BLaER1 treated with 17β-estradiol and CSF1 and Interleukin-3, amounts not matched to agents 10 nM and 100 nM (cell line): ENCODE measurements at regions not wholly inside any gene's neighbourhood (a gene's known extent, or its start where the extent isn't known, plus 50 kb on each side); places are given as distances from the start of the nearest gene placed in this dataset.

Experiments
- H3K27ac ChIP-seq, 11 experiments: shearing (Covaris generic); formaldehyde crosslinking; 2 replicates each; pipeline ENCODE4 v1.8.1; 2022
- H3K27me3 ChIP-seq, 11 experiments: shearing (Covaris generic); formaldehyde crosslinking; 2 replicates each; pipeline ENCODE4 v1.8.1; 2022
- H3K36me3 ChIP-seq, 11 experiments: shearing (Covaris generic); formaldehyde crosslinking; 2 replicates each; pipeline ENCODE4 v1.8.1; 2022
- H3K4me1 ChIP-seq, 10 experiments: shearing (Covaris generic); formaldehyde crosslinking; 2 replicates each; pipeline ENCODE4 v1.8.1; 2022
- H3K4me2 ChIP-seq, 11 experiments: shearing (Covaris generic); formaldehyde crosslinking; 2 replicates each; pipeline ENCODE4 v1.8.1; 2022
- H3K4me3 ChIP-seq, 10 experiments: shearing (Covaris generic); formaldehyde crosslinking; 2 replicates each; pipeline ENCODE4 v1.8.1; 2022
- H3K9ac ChIP-seq, 11 experiments: shearing (Covaris generic); formaldehyde crosslinking; 2 replicates each; pipeline ENCODE4 v1.8.1; 2022
- H3K9me3 ChIP-seq, 11 experiments: shearing (Covaris generic); formaldehyde crosslinking; replicated peaks in 1 of 11; 2 replicates each; pipeline ENCODE4 v1.8.1; 2022
- H4K20me1 ChIP-seq, 11 experiments: shearing (Covaris generic); formaldehyde crosslinking; 2 replicates each; pipeline ENCODE4 v1.8.1; 2022
- Cebpa-rat ChIP-seq, 11 experiments: shearing (Covaris generic); IDR thresholded peaks; 2 replicates each; pipeline ENCODE4 v1.8.1; 2022

DNA sequence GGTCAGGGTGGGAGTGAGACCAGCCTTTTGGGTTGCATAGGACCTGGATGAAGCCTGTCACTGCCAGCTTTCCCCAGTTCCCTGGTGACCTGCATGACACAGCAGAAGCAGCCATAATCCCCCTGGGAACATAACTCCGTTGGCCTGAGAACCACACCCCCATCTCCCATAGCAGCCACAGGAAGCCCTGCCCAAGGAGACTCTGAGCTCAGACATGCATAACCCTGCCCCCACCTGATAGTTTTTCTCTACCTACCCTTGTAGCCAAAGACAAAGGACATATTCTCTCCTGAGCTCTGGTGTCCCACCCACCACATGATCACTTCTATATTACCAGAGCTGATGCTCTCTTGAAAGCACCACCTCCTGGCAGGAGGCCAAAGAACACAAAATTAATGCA, 413.5 kb upstream of the HTR2A start:
- TF ChIP-seq Cebpa-rat (IDR thresholded peaks at IDR 0.05) = no peak
- Histone ChIP-seq H4K20me1 (no peaks in the 10 kb centered on the region), H3K9me3 (peaks cover 0 to 21% (median 12%) of the 10 kb centered on the region in 11 experiments; a peak in 16 of 22 replicates), H3K4me2 (peak overlapping the region; percentile 70 to 91 (median 82)), H3K4me3 (peak overlapping the region in 6 of 10 experiments; percentile 12 to 58 (median 29); a peak in 8 of 20 replicates), H3K27ac (peak overlapping the region in 9 of 11 experiments; percentile 39 to 84 (median 73); a peak in 17 of 22 replicates), H3K36me3 (no peaks in the 10 kb centered on the region), H3K4me1 (peaks cover 13 to 18% (median 16%) of the 10 kb centered on the region in 10 experiments), H3K9ac (peak overlapping the region in 9 of 11 experiments; percentile 7 to 72 (median 62); a peak in 17 of 22 replicates), H3K27me3 (no peaks in the 10 kb centered on the region)

GRCh38 chr13:47306991-47307390, 410.1 kb upstream of the HTR2A start:
- no peak for TF ChIP-seq Cebpa-rat (IDR thresholded peaks at IDR 0.05)
- H3K4me1 ChIP-seq = peaks cover 13 to 18% (median 16%) of the 10 kb centered on the region in 10 experiments
- peaks cover 0 to 21% (median 11%) of the 10 kb centered on the region in 11 experiments; a peak in 16 of 22 replicates for H3K9me3 ChIP-seq
- no peaks in the 10 kb centered on the region for H3K36me3 ChIP-seq
- H3K27me3 ChIP-seq = no peaks in the 10 kb centered on the region
- no peak overlapping the region for H3K4me2 ChIP-seq
- no peaks in the 10 kb centered on the region for H4K20me1 ChIP-seq
- H3K27ac ChIP-seq = no peak overlapping the region
- no peak overlapping the region for H3K9ac ChIP-seq
- no peak overlapping the region for H3K4me3 ChIP-seq

GRCh38 chr13:47303626-47304025, 406.8 kb upstream of the HTR2A start:
- no peaks in the 10 kb centered on the region for H3K27me3 ChIP-seq
- no peak for TF ChIP-seq Cebpa-rat (IDR thresholded peaks at IDR 0.05)
- H4K20me1 ChIP-seq = no peaks in the 10 kb centered on the region

DNA sequence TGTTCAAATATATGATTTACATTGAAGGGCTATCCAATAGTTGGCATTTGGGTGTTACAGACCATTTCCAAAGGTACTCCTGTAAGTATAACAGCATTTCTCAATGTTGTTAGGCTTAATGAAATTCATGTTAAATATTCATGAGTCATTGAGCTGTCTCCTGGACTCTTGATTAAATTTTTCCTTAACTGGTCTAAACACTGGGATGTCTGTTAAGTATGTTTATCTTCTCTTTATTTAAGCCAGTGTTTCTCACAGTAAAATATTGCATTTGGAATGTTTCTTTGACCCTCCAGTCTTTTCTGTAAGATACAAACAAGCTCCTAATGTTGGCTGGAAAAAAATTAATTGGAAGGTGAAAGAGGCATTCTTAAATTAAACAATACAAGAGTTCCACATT, 402.5 kb upstream of the HTR2A start:
- no peaks in the 10 kb centered on the region for H3K4me1 ChIP-seq
- H3K36me3 ChIP-seq = no peaks in the 10 kb centered on the region
- no peak overlapping the region for H3K4me3 ChIP-seq
- no peaks in the 10 kb centered on the region for H3K27me3 ChIP-seq
- no peak for TF ChIP-seq Cebpa-rat (IDR thresholded peaks at IDR 0.05)
- no peak overlapping the region for H3K4me2 ChIP-seq
- no peaks in the 10 kb centered on the region for H4K20me1 ChIP-seq
- no peaks in the 10 kb centered on the region for H3K9me3 ChIP-seq
- H3K27ac ChIP-seq = no peak overlapping the region
- H3K9ac ChIP-seq = no peak overlapping the region

More at GRCh38 chr13:47303626-47304025, 406.8 kb upstream of the HTR2A start:
- H3K4me3 ChIP-seq = no peak overlapping the region
- no peak overlapping the region for H3K9ac ChIP-seq
- H3K27ac ChIP-seq = no peak overlapping the region
- H3K9me3 ChIP-seq = no peaks in the 10 kb centered on the region
- no peaks in the 10 kb centered on the region for H3K36me3 ChIP-seq
- no peaks in the 10 kb centered on the region for H3K4me1 ChIP-seq
- no peak overlapping the region for H3K4me2 ChIP-seq

GRCh38 chr13:47298506-47298905, 401.7 kb upstream of the HTR2A start:
- H3K9ac ChIP-seq = no peak overlapping the region
- no peak for TF ChIP-seq Cebpa-rat (IDR thresholded peaks at IDR 0.05)
- no peaks in the 10 kb centered on the region for H3K27me3 ChIP-seq
- no peak overlapping the region for H3K4me2 ChIP-seq
- no peaks in the 10 kb centered on the region for H4K20me1 ChIP-seq
- no peak overlapping the region for H3K4me3 ChIP-seq
- H3K9me3 ChIP-seq = no peaks in the 10 kb centered on the region
- no peaks in the 10 kb centered on the region for H3K4me1 ChIP-seq
- H3K36me3 ChIP-seq = no peaks in the 10 kb centered on the region
- H3K27ac ChIP-seq = no peak overlapping the region

DNA sequence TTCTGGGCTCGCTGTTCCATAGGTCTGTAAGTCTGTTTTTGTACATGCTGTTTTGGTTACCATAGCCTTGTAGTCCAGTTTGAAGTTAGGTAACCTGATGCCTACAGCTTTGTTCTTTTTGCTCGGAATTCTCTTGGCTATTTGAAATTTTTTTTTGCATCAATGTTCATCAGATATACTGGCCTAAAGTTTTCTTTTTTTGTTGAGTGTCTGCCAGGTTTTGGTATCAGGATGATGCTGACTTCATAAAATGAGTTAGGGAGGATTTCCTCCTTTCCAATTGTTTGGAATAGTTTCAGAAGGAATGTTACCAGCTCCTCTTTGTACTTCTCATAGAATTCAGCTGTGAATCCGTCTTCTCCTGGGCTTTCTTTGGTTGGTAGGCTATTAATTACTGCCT, 397.8 kb upstream of the HTR2A start:
- Histone ChIP-seq H3K9me3 (no peaks in the 10 kb centered on the region), H3K4me3 (no peak overlapping the region), H3K4me1 (no peaks in the 10 kb centered on the region), H3K9ac (no peak overlapping the region), H3K27ac (no peak overlapping the region), H3K36me3 (no peaks in the 10 kb centered on the region), H3K4me2 (no peak overlapping the region), H4K20me1 (no peaks in the 10 kb centered on the region), H3K27me3 (no peaks in the 10 kb centered on the region)
- no peak for TF ChIP-seq Cebpa-rat (IDR thresholded peaks at IDR 0.05)

DNA sequence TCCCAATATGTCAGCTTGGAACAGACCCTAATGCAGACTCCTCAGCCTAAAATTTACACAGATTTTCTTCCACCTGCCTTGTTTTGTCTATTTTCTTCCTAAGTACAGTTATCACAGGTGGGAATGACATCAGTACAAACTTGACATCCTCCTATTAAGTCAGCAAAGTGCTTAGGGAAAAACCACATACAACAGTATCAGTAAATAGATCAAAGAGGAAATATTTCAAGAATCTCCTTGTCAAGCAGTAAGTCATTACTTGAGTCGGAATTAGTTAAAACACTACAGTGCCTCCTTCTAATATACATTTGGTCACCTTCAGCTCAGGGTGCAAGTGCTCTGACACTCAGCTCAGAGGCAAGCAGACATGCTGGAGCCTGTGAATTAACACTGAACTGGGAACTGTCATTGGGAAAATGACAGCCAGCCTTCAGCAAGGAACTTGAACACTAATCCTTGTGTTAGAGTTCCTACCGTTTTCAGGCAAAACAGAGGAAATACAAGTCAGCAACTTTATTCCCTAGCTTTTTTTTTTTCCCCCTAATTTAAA, 394.3 kb upstream of the HTR2A start:
- Histone ChIP-seq H3K27me3 (no peaks in the 10 kb centered on the region), H3K4me2 (no peak overlapping the region), H3K27ac (no peak overlapping the region), H3K4me1 (no peaks in the 10 kb centered on the region), H3K9ac (no peak overlapping the region), H3K36me3 (no peaks in the 10 kb centered on the region), H3K4me3 (no peak overlapping the region), H4K20me1 (no peaks in the 10 kb centered on the region), H3K9me3 (no peaks in the 10 kb centered on the region)
- no peak for TF ChIP-seq Cebpa-rat (IDR thresholded peaks at IDR 0.05)

DNA sequence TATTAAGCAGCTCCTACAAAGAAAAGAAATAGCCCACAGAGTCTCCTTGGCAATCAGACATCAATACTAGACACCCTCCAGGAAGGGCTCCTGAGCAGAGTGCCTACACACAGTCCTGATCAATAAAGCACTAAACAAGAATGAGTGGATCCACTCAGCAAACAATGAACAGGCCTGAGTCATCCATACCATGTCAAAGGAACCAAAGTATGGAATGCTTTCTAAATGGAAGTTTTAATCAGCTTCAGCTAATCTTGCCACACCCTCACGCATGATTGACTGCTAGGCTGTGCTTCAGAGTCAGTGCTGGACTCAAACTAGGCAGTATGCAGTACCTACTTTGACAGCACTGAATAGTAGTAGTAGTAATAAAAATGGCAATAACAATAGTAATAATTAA, 392.7 kb upstream of the HTR2A start:
- Histone ChIP-seq H3K36me3 (no peaks in the 10 kb centered on the region), H3K27me3 (no peaks in the 10 kb centered on the region), H4K20me1 (no peaks in the 10 kb centered on the region), H3K27ac (no peak overlapping the region), H3K4me1 (no peaks in the 10 kb centered on the region), H3K4me2 (no peak overlapping the region), H3K9ac (no peak overlapping the region), H3K9me3 (no peaks in the 10 kb centered on the region), H3K4me3 (no peak overlapping the region)
- no peak for TF ChIP-seq Cebpa-rat (IDR thresholded peaks at IDR 0.05)

- H3K9ac ChIP-seq = no peak overlapping the region
- no peak overlapping the region for H3K4me2 ChIP-seq
- no peak for TF ChIP-seq Cebpa-rat (IDR thresholded peaks at IDR 0.05)
- H3K4me3 ChIP-seq = no peak overlapping the region
- no peaks in the 10 kb centered on the region for H3K4me1 ChIP-seq
- no peaks in the 10 kb centered on the region for H4K20me1 ChIP-seq
- H3K36me3 ChIP-seq = no peaks in the 10 kb centered on the region
- no peaks in the 10 kb centered on the region for H3K9me3 ChIP-seq
- no peak overlapping the region for H3K27ac ChIP-seq
- no peaks in the 10 kb centered on the region for H3K27me3 ChIP-seq
Observed at GRCh38 chr13:47288546-47288945, 391.7 kb upstream of the HTR2A start.

GRCh38 chr13:47287291-47287751, 390.5 kb upstream of the HTR2A start:
- TF ChIP-seq Cebpa-rat (IDR thresholded peaks at IDR 0.05) = no peak
- no peak overlapping the region for H3K4me2 ChIP-seq
- no peak overlapping the region for H3K27ac ChIP-seq

More at GRCh38 chr13:47287291-47287751, 390.5 kb upstream of the HTR2A start:
- Histone ChIP-seq H3K4me1 (no peaks in the 10 kb centered on the region), H3K36me3 (no peaks in the 10 kb centered on the region), H3K9me3 (no peaks in the 10 kb centered on the region), H3K4me3 (no peak overlapping the region), H3K27me3 (no peaks in the 10 kb centered on the region), H4K20me1 (no peaks in the 10 kb centered on the region), H3K9ac (no peak overlapping the region)
